HS-5 (cell line): ENCODE measurements at regions not wholly inside any gene's neighbourhood (a gene's known extent, or its start where the extent isn't known, plus 50 kb on each side); places are given as distances from the start of the nearest gene placed in this dataset.
"Not testable (repeated sequence)": the region's sequence is repeated elsewhere in the genome, so short reads cannot be mapped to it uniquely, and the experiment has no call there.

Experiments
- DNase-seq: peaks from one replicate; pipeline ENCODE4 v3.0.0-alpha.2; 2012; ENCODE audit warnings: low read depth

GRCh38 chr1:96075704-96076455 is 645.7 kb upstream of the PTBP2 start:
- DNase-seq, result peak; percentile 31

- DNase-seq, result no peak
Observed at GRCh38 chr1:96076589-96076988, 645.0 kb upstream of the PTBP2 start.

GRCh38 chr1:96079581-96079980 is 642.0 kb upstream of the PTBP2 start:
- no peak for DNase-seq

- DNase-seq, result no peak
Observed at GRCh38 chr1:96080925-96081324, 640.7 kb upstream of the PTBP2 start.

- no peak for DNase-seq
Observed at GRCh38 chr1:96087719-96088118, 633.9 kb upstream of the PTBP2 start.

- no peak for DNase-seq
Observed at GRCh38 chr1:96090134-96090533, 631.5 kb upstream of the PTBP2 start.

GRCh38 chr1:96095849-96096612 is 625.6 kb upstream of the PTBP2 start:
- no peak for DNase-seq

GRCh38 chr1:96096613-96097321 is 624.8 kb upstream of the PTBP2 start:
- no peak for DNase-seq

GRCh38 chr1:96104506-96104905 is 617.1 kb upstream of the PTBP2 start:
- DNase-seq, result no peak

- no peak for DNase-seq
Observed at GRCh38 chr1:96104906-96105305, 616.7 kb upstream of the PTBP2 start.

- DNase-seq, result no peak
Observed at GRCh38 chr1:96116731-96117130, 604.9 kb upstream of the PTBP2 start.

GRCh38 chr1:96130432-96130831 is 591.2 kb upstream of the PTBP2 start:
- DNase-seq, result no peak

- no peak for DNase-seq
Observed at GRCh38 chr1:96144636-96145035, 576.9 kb upstream of the PTBP2 start.

GRCh38 chr1:96145492-96145891 is 576.1 kb upstream of the PTBP2 start:
- no peak for DNase-seq

- not testable (repeated sequence) for DNase-seq
Observed at GRCh38 chr1:96152957-96153356, 568.6 kb upstream of the PTBP2 start.

GRCh38 chr1:96157101-96157500 is 564.5 kb upstream of the PTBP2 start:
- DNase-seq, result no peak

GRCh38 chr1:96159379-96159778 is 562.2 kb upstream of the PTBP2 start:
- no peak for DNase-seq

GRCh38 chr1:96164053-96164452 is 557.5 kb upstream of the PTBP2 start:
- no peak for DNase-seq

GRCh38 chr1:96178053-96178452 is 543.5 kb upstream of the PTBP2 start:
- no peak for DNase-seq

- no peak for DNase-seq
Observed at GRCh38 chr1:96183485-96183884, 538.1 kb upstream of the PTBP2 start.

GRCh38 chr1:96183928-96184327 is 537.7 kb upstream of the PTBP2 start:
- DNase-seq, result no peak

- DNase-seq, result no peak
Observed at GRCh38 chr1:96185181-96185580, 536.4 kb upstream of the PTBP2 start.

- no peak for DNase-seq
Observed at GRCh38 chr1:96187020-96187419, 534.6 kb upstream of the PTBP2 start.
